Skin of body (tissue), 1 donor: ENCODE measurements at regions not wholly inside any gene's neighbourhood (a gene's known extent, or its start where the extent isn't known, plus 50 kb on each side); places are given as distances from the start of the nearest gene placed in this dataset.

Source experiments
- DNase-seq: peaks from one replicate; lab custom pipeline; 2025; lab: John Stamatoyannopoulos, UW

DNA sequence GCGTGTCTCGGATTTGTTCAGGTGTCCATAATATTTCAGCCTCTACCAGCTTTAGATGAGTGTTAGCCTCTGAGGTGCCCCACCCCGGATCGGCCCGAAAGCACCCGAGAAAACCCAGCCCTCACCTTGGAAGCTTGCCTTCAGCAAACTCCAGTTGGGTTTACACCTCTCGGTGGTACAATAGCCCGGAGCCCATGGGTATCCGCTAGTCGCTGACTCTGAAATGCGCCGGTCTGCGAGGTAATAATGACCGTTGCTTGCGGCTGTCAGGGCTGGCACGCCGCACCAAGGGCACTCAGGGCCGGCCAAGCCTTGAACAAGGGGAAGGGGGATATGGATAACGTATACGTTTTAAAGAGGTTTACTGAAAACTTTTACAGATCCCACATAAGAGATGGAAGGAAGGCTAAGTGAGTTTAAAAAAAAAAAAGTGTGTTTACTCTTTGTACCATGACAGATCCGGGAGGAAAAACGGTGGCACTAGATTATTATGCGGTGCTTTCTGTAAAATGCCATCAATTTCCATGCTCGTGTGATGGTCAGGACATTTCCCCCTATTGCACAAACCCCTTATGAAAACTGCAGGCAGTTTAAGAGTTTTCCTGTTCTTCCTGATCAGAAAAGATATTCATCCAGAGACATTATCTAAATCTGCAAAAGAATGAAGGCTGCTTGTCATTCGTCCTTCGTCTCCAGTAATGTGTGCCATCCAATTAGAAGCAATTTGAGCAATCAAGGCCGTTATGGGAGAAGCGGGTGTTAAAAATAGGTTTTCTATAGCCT is 124.2 kb downstream of the TMEM161B start:
- DNase-seq: no peak

DNA sequence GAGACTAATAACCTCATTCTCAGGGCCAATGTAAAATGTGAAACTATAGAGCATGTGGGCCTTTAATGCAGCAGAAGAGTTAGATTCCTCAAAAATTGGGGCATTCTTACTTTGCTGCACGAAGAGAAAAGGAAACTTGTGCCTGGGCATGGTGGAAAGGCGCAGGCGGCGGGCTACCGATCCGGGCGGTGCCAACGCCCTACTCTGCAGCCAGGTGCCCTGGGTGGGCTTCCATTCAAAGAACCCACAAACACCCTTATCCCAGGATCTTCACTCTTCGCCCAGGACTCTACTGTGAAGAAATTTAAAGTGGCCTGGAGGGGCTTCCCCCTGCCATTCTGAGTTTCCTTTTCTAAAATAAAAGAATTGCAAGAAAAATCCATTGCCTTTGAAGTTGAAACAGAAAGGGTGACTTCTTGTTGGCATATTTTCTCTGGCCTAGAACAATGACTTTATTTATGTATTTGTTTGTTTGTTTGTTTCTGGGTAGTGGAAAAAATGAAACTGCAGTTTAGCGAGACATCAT is 124.9 kb downstream of the TMEM161B start:
- DNase-seq: no peak

DNA sequence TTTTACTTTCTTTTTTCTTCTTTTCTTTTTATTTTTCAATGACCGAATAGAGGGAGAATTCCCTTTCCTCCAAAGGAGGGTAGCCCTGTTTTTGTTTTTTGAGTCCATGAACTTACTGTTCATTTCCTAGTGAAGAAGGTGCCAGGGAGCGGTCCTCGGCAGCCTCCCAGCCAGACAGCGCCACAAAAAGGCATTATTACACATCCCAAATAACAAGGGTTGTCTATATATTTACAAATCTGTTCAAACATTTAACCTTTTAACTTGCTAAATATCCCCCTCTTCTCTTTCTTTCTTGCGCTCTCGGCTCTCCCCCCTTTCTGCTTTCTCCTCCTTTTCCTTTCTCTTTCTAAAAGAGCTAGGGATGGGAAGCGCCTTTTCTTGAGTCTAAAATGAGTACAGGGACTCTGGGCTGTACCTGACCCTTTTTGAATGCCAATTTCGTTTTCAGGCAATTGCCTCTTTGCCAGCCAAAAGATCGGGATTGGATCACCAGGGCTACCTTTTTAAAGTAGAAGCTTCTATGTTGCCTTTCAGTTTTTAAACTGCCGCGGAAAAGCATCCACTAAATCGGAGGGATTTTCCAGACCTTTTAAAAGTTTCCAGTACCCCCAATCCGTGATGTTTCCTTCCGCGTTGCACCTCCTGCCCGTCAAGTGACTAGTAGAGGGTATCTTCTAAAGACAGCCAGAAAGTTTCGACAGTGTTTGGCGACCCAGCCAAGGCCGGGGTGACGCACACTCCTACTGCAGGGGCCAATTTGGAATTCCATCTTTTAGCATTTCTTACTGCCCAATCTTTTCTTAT is 125.6 kb downstream of the TMEM161B start:
- DNase-seq: no peak

DNA sequence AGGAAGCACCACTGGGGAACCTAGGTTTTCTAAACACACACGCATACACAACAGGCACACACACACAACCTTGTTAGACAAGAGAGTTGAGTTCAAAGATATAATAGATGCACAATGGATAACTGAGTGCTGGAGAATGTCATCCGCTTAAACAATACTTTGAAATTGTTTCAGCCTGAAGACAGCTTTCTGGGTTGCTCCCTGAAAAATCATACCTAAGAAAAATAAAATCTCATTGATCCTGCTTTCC is 126.1 kb downstream of the TMEM161B start:
- DNase-seq: no peak

DNA sequence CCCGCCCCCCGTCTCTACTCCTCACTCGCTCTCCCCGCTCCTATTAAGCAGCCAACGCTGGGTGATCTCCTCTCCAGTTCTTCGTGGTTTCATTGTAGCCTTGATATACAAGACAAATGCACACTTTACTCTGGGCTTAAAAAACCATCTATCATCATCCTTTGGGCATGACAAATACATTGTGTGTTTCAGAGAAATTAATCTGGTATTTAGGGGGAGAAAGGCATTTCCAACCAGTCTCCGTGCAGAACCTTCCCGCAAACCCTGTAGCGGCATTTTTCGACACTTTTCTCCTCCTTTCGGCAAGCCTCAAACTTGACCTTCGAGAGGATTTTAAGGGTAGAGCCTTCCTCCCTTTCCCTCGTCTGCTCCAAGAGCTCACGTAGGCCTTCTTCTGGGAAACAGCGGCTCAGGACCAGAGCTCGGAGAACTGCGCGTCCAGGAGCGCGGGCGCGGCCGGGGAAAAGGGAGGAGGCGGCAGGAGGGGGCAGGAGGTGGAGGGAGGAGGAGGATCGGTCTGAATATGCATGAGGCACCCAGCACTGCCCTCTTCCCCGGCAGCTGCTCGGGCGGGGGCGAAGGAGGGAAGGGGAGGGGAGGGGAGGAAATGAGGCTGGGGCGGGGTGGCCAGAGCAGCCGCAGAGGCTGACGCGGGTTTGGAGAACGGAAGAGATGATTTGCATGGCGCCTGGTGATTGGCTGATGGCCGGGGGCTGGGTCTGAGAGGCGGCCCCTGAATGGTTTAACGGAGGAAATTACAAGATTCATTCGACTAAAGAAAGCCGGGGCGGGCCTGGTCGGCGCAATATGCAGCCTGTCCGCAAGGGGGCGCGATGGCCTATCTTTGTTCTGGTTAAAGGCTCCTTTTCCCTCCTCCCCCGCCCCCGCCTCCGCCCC is 127.5 kb downstream of the TMEM161B start:
- DNase-seq: peak; percentile 93

DNA sequence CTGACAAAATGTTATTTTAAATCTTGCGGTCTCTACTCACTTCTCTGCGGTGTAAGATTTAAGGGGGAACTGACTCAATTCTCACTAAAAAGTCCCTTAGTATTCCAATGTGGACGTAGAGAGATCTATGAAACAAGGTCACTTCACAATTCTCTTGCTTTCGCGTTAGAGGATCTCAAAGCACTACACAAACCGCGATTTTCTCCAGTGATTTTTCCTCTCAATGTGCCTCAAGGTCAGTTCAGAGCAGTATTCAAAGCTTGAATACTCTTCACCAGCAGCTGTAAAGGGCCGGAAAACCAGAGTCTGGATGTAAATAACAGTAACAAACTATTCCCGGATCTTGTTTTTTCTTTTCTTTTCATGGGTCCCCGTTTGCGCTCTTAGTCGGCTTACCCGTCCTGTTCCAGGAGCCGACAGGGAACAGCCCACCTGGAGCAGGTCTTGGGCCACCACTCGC is 128.2 kb downstream of the TMEM161B start:
- DNase-seq: no peak

DNA sequence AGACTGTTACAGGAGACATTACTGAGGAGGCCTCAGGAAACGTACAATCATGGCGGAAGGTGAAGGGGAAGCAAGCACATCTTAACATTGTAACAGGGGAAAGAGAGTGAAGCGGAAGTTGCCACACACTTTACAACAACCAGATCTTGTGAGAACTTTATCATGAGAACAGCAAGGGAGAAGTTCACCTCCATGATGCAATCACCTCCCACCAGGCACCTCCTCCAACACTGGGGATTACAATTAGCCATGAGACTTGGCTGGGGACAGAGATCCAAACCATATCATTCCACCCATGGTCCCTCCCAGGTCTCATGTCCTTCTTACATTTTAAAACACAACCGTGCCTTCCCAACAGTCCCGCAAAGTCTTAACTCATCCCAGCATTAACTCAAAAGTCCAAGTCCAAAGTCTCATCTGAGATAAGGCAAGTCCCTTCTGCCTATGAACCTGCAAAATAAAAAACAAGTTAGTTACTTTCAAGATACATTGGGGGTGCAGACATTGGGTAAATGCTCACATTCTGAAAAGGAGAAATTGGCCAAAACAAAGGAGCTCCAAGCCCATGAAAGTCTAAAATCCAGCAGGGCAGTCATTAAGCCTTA is 138.3 kb downstream of the TMEM161B start:
- DNase-seq: no peak

DNA sequence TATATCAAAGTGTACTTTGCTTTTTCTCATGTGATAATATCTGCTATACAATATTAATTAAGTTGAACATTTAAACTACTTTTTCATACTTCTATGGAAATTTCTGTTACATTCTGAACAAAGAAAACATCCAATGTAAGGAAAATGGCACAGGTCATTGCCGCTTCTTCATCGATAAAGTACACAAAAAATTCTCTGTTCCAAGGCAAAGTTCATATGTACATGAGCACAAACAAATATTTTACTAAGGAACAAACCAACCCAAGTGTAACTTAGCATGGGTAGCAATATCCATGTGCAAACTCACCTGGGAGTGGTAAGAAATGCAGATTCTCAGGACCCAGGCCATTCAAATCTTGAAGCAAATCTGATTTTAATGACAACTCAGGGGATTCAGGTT is 139.8 kb downstream of the TMEM161B start:
- no peak for DNase-seq

DNA sequence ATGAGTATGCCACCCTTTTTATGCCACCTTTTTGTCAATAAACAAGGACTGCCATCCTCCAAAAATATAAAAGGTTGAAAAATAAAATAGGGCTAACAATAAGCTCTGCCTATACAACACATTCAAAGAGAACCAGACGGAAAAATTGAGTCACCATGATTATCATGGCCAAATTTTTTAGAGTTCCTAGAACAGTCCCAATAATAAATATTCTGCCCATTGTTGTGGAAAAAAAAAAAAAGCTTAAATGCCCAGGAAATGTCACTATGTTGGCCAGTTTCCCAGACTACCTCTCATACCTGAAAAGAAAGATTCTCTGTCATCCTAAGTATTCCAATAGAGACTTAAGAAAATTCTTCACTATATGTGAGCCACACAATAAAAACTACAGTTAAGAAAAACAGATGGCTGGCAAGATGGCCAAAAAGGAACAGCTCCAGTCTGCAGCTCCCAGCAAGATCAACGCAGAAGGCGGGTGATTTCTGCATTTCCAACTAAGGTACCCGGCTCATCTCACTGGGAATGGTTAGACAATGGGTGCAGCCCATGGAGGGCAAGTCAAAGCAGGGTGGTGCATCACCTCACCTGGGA is 149.0 kb downstream of the TMEM161B start:
- no peak for DNase-seq

DNA sequence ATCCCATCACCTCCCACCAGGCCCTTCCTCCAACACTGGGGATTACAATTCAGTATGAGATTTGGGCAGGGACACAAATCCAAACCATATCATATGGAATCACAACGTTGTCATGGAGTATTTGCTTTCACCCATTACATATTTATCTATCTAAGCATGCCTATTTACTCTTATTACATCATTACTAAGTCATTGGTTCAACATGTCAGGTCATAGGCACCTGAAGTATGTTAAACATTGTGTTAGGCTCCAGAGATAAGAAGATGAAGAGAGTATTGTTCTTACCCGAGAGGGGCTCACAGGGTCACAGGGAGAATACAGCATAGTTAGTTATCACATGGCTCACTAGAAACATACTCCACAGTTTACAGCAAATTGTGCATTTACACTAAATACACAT is 150.5 kb downstream of the TMEM161B start:
- DNase-seq: no peak

DNA sequence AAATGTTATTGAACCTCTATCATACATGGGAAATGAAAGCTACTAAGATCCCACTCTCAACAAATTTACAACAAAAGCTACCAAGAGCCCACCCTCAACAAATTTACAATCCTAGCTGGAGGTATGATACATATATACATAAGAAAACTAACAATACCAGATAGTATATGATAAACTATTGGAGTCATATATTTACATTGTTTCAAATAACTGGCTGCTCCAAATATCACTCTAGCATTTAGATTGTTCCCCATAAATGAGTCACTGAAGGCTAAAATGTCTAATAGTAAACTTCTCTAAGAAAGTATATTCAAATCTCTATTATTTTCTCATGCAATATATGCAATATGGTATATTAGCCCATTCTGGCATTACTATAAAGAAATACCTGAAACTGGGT is 151.1 kb downstream of the TMEM161B start:
- DNase-seq: no peak

DNA sequence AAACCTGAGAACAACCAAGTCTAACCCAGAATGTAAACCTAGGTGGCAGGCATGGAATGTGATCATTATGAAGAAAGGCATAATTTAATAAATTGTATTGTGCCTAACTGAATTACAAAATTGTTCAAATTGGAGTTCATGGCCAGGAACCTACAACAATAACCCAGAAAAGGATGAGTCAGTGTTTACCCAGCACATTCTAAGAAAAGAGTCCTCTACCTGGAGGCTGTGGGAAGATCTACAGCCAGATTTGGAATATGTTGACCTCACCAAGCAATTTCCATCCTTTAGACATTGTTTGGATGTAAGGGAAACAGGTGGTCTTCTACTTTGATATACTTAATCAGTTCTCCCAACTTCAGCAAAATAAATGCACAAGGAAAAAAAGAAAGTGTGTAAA is 152.2 kb downstream of the TMEM161B start:
- no peak for DNase-seq

DNA sequence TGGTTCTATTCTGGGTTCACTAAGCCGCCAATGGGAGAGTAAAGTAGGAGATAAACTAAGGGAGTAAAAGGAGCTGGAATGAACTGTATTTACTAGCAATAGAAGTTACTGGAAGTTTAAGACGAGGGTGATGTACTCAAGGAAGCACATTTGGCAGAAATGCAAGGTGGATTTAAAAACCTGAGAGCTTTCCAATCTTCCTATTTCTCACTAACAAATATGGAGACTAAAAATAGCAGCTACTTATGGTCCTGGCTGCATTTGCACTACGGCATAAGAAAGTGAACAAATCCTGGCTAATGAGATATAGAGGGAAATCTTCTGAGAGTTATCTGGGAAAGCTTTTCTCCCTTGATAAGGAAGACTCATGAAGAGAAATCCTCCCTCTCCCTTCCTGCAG is 153.4 kb downstream of the TMEM161B start:
- DNase-seq: no peak

DNA sequence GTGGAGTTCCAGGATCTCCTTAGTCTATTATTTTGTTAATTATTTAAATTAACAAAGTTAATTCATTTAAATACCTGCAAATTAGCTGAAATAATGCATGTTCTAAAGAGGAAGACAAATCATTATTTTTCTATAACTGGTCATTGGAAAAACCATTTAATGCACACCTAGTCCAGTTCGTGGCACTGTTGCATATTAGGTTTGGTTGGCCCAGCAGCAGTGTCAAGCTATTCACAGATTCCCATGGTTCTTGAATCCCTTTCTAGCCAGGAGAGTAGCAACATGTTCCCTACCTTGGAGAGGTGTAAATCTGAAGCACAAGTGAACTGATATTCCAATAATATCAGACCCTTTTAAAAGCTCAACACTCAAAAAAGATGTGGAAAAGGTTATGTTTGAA is 155.2 kb downstream of the TMEM161B start:
- no peak for DNase-seq

DNA sequence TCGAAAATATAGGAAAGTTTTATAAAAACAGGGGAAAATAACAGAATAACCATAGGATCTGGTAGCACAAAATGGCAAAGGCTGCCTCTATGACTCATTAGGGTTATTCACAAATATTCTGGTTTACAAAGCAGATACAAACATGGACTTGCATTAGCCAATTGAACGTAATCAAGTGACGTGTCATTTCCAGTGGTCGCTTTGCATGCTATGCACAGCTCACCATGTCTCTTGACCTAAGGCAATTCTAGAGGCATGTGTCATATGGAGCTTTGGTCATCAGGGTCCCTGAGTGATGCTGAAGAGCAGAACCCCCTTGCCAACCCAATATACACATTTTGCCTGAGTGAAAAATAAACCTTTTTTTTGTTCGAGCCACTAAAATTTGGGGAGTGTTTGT is 158.8 kb downstream of the TMEM161B start:
- no peak for DNase-seq

DNA sequence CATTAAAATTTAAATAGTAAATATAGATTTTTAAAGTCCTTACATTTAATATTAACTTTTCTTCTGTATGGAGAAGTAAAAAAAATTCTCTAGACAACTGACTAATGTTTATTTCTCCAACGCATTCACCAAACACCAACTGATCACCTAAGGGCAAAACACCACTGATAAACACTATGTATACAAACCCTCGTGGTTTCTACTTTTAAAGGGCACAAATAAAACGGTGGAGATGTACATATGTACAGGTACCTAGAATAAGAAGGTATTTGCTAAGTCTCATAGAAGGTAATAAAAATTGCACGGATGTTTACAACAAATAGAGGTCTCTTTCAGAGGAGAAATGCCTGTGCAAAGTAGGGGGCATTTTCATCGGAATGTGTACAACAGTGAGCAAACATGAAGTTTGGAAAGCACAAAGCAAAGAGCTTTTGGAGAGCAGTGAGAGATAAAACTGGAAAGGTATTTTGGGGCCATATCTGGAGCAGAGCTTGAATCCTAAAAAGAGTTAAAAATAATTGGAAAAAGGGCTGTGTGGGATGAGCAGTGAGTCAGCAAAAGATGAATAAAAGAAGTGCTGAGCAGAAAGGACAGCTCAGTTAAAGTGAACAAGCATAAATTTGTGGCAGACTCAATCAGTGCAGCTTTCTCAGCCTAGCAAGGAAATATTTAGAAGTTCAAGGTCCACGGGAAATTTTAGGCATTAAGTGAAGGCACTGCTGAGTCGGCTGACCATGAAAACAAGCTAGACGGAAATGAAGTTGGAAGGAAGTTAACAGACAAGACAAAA is 160.0 kb downstream of the TMEM161B start:
- no peak for DNase-seq

DNA sequence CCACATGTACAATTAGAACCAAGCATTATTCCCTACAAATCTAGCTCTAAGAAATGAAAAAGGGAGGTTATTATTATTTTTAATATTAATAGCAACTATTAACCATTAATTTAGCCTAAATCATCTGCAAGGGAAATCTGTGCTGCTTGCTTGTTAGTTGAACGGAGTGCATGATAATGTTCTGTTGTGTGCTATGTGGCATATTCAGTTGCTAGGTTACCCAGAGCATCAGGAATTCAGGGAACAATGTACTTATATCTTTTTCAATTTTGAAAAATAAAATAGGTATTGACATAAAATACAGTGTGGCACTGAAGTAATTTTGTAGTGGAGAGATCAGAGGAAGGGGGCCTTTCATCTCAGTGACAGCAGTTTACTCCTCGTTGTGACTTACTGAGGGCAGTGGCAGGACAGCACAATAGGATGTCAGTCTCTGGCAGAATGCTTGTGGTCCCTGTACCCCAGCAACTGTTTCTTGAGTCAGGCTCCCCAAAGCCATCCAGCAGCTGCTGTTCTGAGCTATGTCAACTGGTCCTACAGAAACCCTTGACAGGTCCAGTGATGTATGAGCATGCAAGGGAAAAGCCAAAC is 173.6 kb downstream of the TMEM161B start:
- no peak for DNase-seq

DNA sequence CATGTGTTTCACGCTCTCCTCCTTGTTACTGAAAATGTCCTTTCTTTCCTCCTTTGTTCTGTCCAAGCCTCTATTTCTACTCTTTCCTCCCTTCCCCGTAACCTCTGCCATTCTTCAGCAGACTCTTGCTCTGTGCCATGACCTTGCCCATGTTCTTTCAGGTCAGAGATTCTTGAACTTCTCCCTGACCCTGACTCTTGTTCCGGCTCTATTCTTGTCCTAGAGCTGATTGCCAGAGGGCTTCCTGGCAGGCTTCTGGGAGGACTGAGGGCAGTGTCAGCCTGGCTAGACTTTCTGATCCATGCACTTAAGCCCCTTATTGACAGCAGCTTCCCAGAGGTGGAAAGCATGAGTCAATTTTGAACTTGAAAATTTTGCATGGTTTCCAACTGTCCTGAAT is 174.2 kb downstream of the TMEM161B start:
- no peak for DNase-seq

DNA sequence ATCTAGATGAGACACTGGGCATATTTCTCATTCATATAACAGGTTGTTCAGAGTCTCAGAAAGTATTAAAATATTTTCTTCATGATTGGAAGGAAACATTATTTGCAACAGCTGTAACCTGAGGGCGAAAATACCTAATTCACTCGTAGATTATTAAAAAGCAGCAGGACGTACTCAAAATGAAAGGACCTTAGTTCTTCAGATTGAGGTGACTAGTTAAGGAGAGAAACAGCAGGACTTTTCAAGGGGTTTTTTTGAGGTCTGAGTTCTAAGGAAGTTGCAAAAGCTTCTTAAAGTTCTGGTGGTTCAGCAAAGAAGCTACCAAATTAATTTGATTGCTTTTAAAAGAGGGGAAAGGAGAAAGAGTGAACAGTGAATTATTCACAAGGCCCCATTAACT is 174.9 kb downstream of the TMEM161B start:
- DNase-seq: no peak
